ENCODE measurements at regions not wholly inside any gene's neighbourhood (a gene's known extent, or its start where the extent isn't known, plus 50 kb on each side); places are given as distances from the start of the nearest gene placed in this dataset.

GRCh38 chr2:150063931-150064548, 423.4 kb downstream of the RND3 start:
- no peak for TF ChIP-seq CTCF (conservative IDR thresholded peaks at IDR 0.05)
- no peaks in the 10 kb centered on the region for H3K9me3 ChIP-seq (ENCODE audit: control insufficient read depth, low read depth, low read length)
- no peak overlapping the region for H2BK20ac ChIP-seq (ENCODE audit: low read depth, low read length, poor library complexity, severe bottlenecking)
- no CpG with 5 or more reads among the region's 6 CpGs for WGBS (ENCODE audit: extremely low coverage, insufficient read length, low lambda C conversion rate)
- no peak overlapping the region for H2AK5ac ChIP-seq (ENCODE audit: insufficient read length, low read length)
- no peaks in the 10 kb centered on the region for H3K79me1 ChIP-seq (ENCODE audit: insufficient read depth, low read depth, low read length, poor library complexity, severe bottlenecking)
- H3K23ac ChIP-seq (ENCODE audit: insufficient read length, low read depth, low read length), result no peak overlapping the region
- H3K9me3 Mint-ChIP-seq, result no peaks in the 10 kb centered on the region; a peak in 1 of 5 replicates
- no peaks in the 10 kb centered on the region for H3K27me3 ChIP-seq (ENCODE audit: insufficient read depth, low read length)
- no peak overlapping the region for H3K4me2 ChIP-seq (ENCODE audit: insufficient read depth, insufficient read length, low read length)
- H4K8ac ChIP-seq (replicated peaks; ENCODE audit: insufficient read length, low read depth, low read length), result no peak overlapping the region
- H3K56ac ChIP-seq (ENCODE audit: insufficient read length, low read depth, low read length), result no peak overlapping the region
- no peaks in the 10 kb centered on the region for H3K79me2 ChIP-seq (ENCODE audit: insufficient read depth, low read length)
- no peaks in the 10 kb centered on the region for H4K20me1 ChIP-seq (ENCODE audit: control insufficient read depth, insufficient read depth, insufficient read length)
- H3K4me3 Mint-ChIP-seq, result no peak overlapping the region
- peaks cover 8% of the 10 kb centered on the region for H3K4me1 ChIP-seq (ENCODE audit: insufficient read depth, low read length)
- H4K5ac ChIP-seq (ENCODE audit: insufficient read length, low read depth, low read length), result no peak overlapping the region
- no peak overlapping the region for H3K9ac ChIP-seq (ENCODE audit: extremely low read depth, insufficient read length, low read length)
- H2BK120ac ChIP-seq (ENCODE audit: low read depth, low read length, poor library complexity, severe bottlenecking), result no peak overlapping the region
- H3K36me3 Mint-ChIP-seq (ENCODE audit: insufficient read depth in 1 of 3, low read depth in 3 of 3), result peaks cover 0 to 4% (median 1%) of the 10 kb centered on the region in 3 experiments; a peak in 1 of 7 replicates
- no peak overlapping the region for H3T11ph ChIP-seq (ENCODE audit: low read length)
- no peaks in the 10 kb centered on the region for H3K23me2 ChIP-seq (ENCODE audit: insufficient read length, low read depth, low read length, poor library complexity, severe bottlenecking)
- H3K4me1 Mint-ChIP-seq, result peaks cover 48 to 56% of the 10 kb centered on the region in 2 experiments
- no peak overlapping the region for H3K27ac ChIP-seq (ENCODE audit: insufficient read length, low read depth, low read length)
- no peak overlapping the region for H3K4ac ChIP-seq (ENCODE audit: low read depth, low read length)
- DNase-seq, result peak; percentile 62
- H3K18ac ChIP-seq (ENCODE audit: insufficient read length, low read depth, low read length), result no peak overlapping the region
- H2BK15ac ChIP-seq (ENCODE audit: low read depth, low read length), result no peak overlapping the region
- no peaks in the 10 kb centered on the region for H3K27me3 Mint-ChIP-seq (ENCODE audit: low read depth)
- no peak overlapping the region for H2BK12ac ChIP-seq (ENCODE audit: insufficient read length, low read depth, low read length)
- no peak overlapping the region for H3K14ac ChIP-seq (ENCODE audit: insufficient read depth, low read length)
- no peak overlapping the region for H2BK5ac ChIP-seq (ENCODE audit: insufficient read length, low read length)
- H3K27ac Mint-ChIP-seq, result peak overlapping the region; percentile 4 to 86 (median 15); a peak in 3 of 7 replicates
- H2AFZ ChIP-seq (ENCODE audit: low read length), result no peak overlapping the region
- H4K91ac ChIP-seq (ENCODE audit: insufficient read length, low read depth, low read length), result no peak overlapping the region
